Fibroblast of the conjunctiva (primary cell): ENCODE measurements at regions not wholly inside any gene's neighbourhood (a gene's known extent, or its start where the extent isn't known, plus 50 kb on each side); places are given as distances from the start of the nearest gene placed in this dataset.

Source experiments
- DNase-seq: peaks from one replicate; pipeline ENCODE4 v3.0.0-alpha.2; 2010; ENCODE audit warnings: low read depth

- no peak for DNase-seq
Measured at GRCh38 chr14:101068313-101069227, 165.0 kb upstream of the RTL1 start.

DNA sequence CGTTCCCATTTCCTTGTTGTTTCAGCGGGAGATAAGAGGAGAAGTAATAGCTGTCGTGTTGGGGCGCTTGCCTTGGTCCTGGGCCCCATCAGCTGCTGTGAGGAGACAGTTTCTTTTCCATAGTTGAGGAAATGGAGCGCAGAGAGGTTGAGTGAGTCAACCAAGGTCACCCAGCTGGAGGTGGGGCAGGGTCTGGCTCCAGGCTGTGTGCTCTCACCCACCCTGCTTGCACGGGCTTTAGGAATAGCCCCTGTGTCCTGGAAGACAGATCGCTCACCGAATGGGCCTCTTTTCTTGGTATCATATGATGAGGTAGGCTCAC is 165.7 kb upstream of the RTL1 start:
- no peak for DNase-seq

DNA sequence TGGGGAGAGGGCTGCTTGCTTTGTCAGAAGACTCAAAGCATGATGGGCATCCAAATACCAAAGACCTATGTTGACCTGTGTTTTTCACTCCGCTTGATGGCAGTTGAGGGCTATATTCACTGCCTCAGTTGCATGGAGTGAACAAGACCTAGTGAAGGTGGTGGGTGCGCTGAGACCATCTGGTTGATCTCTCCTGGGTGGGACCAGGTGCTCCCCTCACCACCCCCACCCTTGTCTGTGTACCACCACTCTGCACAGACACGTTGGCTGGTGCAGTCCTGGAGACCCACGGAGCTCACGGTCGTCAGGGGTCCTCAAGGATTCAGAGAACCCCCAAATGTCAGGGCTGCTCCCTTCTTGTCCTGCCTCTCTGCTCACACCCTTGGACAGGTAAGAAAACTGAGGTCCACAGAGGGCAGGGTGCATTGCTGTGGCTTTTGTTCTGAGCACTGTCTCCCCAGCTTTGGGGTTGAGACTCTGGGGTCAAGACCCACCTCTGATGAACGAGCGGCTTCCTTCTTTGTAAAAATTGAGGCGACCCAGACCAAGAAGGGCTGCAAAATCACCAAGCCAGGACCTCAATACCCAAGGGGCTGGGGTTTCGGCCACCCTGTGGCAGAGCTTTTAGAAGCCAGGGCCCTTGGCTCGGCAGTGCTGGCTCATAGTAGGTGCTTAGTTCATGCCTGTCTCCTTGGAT is 166.3 kb upstream of the RTL1 start:
- DNase-seq, result no peak

- DNase-seq, result no peak
Measured at GRCh38 chr14:101070540-101071492, 167.3 kb upstream of the RTL1 start.

DNA sequence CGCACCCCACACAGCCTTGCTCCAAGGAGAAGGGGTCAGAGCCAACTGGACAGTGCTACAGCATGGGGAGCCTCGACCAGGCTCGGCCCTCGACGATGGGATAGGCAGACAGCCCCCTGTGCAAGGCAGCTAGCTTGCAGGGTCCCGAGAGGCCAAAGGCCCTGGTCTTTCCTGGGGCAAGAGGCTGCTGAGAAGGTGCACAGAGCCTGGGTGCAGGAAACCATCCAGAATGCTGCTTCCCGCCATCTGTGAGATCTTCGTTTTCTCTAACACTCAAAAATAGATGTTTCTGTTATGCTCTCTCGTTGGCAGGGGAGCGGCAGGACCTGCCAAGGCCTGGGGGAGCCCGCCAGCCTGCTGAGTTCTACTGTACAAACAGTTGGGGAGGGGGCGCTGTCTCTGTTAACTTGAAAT is 168.0 kb upstream of the RTL1 start:
- DNase-seq, result no peak

- DNase-seq, result no peak
Measured at GRCh38 chr14:101072070-101072469, 168.5 kb upstream of the RTL1 start.

DNA sequence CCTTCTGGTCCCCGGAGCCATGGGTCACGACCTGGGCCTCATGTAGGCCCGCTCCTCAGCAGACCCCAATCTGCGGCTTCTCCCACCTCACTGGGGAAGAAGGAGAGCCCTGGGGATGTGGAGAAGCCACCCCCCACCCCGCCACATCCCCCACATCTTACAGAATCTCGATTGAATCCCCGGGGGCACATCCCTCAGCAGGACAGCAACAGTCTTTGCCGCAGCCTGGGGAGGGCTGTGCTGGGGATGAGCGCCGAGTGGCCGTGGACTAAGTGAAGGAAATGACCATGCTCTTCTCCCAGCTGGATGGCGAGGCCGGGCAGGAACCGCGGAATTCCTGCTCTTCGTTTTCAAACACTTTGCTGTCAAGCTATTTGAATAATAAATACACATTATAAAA is 169.0 kb upstream of the RTL1 start:
- no peak for DNase-seq

- DNase-seq, result peak; percentile 84
Measured at GRCh38 chr14:101072945-101073597, 169.5 kb upstream of the RTL1 start.

GRCh38 chr14:101073598-101073965 is 170.1 kb upstream of the RTL1 start:
- DNase-seq, result no peak

DNA sequence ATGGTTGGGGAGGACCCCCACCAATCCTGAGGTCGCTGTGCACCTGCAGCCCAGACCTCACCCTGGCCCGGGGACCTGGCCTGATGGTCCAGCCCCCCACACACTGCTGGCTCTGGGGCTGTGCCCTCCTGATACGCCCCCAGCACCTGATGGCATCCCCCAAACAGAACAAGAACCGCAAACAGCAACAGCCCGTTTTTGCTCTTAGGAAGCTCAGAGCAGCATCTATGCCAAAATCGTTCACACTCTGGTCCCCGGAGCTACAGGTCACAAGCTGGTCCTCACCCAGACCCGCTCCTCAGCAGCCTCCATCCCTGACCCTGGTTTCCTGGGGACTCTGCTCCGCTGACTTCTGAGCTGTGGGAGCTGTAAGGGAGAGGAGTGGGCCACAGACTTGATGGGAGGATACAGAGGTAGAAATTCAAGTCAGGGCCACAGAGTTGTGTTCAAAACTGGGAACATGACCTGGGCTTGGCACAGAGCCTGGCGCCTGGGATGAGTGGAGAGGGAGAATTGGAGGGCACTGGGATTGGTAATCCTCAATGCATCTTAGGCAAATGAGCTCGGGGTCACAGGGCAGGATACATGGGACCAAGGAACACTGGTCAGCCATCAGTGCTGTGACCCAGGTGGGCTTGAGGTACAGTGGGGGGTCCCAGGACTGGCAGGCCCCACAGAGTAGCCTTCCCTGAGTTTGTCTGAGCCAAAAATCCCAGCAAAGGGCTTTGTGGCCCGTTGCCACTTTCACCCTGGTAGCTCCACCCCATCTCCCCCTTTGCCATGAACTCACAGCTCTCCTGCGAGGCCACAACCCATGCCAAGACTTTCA is 170.9 kb upstream of the RTL1 start:
- DNase-seq, result no peak

DNA sequence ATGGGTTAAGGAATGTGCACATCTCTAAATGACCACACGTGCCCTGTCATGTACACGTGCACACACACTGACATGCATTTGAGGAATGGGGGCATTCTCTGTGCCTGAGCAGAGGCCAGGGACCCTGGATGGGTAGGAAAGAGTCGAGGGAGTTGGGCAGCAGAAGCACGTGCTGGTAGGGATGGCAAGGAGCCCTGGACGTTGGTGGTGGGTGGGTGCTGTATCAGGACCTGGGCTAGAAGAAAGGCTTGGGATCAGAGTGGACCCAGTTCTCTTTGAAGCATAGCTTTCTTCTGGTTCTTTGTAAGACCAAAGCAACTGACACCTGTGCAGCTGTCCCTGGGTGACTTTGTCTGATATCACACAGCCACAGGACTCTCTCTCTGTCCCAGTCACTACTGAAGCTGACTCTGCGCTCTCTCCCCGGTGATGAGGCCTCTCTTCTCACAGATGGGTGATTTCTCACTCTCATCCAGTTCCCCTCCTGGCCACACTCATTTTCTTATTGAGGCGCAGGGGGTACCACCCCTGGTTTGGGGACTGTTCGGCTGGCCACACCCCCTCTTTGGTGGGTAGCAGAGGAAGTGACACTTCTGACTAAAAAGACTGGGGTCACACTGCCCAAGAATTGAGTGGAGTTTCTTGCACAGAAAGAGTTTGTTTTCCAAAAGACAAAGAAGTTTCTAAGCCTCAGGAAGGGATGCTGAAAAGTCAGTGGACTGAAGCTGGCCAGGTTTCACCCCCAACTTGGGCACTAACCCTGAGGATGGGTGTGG is 171.7 kb upstream of the RTL1 start:
- DNase-seq, result no peak

GRCh38 chr14:101075801-101076413 is 172.4 kb upstream of the RTL1 start:
- no peak for DNase-seq

DNA sequence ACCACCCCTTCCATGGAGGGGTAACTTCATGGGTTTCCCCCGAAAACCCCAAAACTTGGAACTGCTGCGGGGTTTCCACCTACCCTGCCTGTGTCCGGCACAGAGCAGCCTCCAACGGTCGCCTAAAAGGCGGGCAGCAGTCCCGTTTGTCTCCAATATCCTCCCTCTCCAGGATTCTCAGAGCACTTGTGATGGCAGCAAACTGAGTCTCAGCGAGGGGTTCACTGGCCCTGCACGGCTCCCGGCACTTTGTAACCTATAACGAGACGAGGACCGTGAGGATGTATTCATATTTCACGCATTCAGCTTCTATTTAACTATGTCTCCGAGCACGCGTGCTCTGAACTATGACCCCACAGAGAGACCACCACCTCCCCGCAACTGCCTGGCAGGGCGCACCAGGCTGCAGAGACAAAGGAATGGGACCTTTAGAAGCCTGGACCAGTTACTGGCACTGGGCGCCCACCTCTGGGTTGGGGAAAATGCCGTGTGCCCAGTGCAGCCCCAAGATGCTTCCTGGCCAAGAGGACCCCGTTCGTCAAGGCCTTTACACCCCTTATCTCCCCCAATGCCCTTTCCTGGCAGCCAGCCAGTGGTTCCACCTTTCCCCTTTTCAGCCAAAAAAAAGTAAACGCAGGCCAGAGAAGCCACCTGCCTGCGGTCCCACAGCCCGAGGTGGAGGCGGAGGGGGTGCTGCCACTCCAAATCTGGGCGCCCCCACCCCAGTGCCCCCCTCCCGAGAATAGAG is 173.1 kb upstream of the RTL1 start:
- no peak for DNase-seq

DNA sequence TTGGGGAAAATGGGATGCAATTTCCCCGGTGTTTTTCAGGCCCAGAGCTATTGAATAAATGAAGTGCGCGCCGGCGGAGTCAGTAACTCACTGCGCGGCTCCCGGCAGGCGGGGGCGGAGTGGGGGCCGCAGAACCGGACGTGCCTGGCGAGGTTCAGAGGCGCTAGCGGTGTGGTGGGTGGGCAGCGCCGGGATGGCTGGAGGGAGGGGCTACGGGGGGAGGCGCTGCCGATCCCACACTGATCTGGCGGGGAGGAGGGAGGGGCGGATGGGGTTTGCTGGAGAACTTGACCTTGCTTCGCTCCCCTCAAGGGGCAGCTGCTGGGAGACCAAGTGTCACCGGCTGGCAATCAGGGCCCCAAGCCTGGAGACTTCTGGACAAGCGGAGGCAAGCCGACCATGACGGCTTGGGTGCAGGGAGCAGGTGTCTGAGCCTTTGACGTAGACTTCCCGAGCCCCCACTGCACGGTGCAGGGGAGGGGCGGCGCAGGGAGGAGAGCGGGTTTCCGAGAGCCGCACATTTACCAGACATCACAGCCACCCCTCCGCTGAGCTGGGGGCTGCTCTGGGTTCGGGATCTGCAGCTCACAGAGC is 174.1 kb upstream of the RTL1 start:
- no peak for DNase-seq

DNA sequence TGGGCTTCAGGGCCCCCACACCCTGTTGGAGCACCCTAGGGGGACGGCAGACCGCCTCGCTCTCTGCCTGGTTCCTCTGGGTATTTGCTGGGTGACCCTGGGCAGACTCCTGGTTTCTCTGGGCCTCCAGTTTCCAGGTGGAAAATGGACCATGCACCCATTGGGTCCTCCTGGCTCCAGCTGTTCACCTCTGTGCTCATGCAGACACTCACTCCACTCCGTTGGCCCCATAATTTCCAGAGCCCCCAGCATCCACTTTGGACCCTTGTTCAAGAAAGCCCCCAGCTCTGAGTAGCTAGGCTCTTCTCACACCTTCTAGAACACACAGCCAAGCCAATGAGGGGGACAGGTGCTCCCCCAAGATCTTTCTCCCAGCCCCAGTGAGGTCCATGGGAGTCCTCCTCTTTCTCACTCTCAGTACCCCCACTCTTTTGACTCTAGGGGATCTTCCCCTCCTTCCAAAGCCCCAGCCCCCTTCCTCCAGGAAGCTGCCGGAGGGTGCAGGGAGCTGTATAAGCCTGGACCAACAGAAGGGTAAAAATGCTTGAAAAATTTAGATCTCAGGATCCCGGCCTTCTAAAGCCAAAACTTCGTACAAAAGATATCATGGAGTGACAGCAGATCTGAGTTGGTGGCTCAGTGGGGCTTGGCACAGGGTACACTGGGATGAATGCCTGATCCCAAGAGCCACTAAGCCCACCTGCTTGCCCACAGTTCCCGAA is 174.8 kb upstream of the RTL1 start:
- DNase-seq, result no peak

DNA sequence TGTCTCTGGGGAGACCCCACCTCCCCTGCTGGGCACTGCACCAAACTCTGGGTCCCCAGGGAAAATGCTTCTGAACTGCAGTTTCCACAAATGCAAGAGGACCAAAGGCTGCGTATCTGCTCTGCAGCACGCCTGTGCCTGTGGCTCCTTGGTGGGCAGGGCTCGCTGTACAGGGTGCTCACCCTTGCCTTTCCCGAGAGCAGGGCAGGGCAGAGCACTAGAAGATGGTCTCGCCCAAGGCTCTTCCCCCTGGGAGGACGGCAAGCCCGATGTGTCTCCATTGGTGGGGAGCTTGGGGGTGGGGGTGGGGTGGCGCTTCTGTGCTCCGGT is 175.3 kb upstream of the RTL1 start:
- no peak for DNase-seq

- DNase-seq, result no peak
Measured at GRCh38 chr14:101080922-101081593, 177.5 kb upstream of the RTL1 start.

DNA sequence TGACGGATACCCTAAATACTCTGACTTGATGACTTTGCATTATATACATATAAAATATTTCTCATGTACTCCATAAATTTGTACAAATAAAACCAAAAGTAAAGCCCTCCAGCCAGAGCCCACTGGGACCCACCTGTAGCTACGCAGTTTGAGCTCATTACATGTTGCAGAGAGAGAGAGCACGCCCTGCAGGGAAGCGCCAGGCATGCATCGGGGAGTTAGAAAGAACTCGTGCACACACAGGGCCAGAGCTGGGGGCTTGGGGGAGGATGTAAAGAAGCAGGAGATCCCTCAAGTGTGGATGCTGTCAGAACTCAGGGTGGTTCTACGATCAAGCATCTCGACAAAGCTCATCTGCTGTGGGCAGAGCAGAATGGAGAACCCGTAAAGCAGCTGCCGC is 178.5 kb upstream of the RTL1 start:
- no peak for DNase-seq
